Transverse colon (tissue), 4 donors: ENCODE measurements at regions not wholly inside any gene's neighbourhood (a gene's known extent, or its start where the extent isn't known, plus 50 kb on each side); places are given as distances from the start of the nearest gene placed in this dataset.

Experiments
- POLR2A ChIP-seq: fragments of 450-650 bp; IDR thresholded peaks from one replicate; pipeline ENCODE4 v1.6.1; 2016; ENCODE audit warnings: antibody characterized with exemption, mild to moderate bottlenecking, moderate library complexity
- POLR2AphosphoS5 ChIP-seq, 3 donors: sonication (generic); formaldehyde crosslinking; IDR thresholded peaks; one replicate each; pipeline ENCODE4 v1.6.1; 2016; ENCODE audit warnings: antibody characterized with exemption in 3 of 3
- TF ChIP-seq, protein P1 (sequence below), 5 experiments: fragments of 200-600 bp in 3 of 5; fragments of 450-650 bp in 2 of 5; sonication (generic) in 3 of 5; IDR thresholded peaks; 1 replicate in 2 of 5; 2 replicates in 3 of 5; pipeline ENCODE4 v1.5.1; 2016 to 2017; ENCODE audit warnings: antibody characterized with exemption in 5 of 5, inconsistent platforms in 3 of 5, mild to moderate bottlenecking in 2 of 5, moderate library complexity in 1 of 5

DNA sequence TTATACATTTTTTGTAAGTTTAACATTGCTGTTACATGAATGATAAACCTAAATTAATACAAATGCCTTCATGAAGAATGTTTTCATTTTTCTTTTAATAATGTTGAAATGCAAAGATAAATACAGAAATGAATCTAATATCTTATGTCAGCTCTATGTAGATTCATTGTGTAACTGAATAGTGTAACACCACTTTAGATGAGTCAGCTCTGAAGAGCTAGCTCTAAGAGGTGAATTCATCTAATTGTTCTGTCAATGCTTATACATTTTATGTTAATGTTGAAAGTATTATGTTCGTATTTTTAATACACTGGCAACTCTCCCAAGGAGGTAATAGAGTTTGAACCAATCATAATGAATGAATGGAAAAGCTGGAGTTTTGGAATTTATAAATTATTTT lies 146.9 kb upstream of the FMR1 start:
- TF ChIP-seq POLR2AphosphoS5 (IDR thresholded peaks at IDR 0.05): no peak
- TF ChIP-seq, protein P1, sequence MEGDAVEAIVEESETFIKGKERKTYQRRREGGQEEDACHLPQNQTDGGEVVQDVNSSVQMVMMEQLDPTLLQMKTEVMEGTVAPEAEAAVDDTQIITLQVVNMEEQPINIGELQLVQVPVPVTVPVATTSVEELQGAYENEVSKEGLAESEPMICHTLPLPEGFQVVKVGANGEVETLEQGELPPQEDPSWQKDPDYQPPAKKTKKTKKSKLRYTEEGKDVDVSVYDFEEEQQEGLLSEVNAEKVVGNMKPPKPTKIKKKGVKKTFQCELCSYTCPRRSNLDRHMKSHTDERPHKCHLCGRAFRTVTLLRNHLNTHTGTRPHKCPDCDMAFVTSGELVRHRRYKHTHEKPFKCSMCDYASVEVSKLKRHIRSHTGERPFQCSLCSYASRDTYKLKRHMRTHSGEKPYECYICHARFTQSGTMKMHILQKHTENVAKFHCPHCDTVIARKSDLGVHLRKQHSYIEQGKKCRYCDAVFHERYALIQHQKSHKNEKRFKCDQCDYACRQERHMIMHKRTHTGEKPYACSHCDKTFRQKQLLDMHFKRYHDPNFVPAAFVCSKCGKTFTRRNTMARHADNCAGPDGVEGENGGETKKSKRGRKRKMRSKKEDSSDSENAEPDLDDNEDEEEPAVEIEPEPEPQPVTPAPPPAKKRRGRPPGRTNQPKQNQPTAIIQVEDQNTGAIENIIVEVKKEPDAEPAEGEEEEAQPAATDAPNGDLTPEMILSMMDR (IDR thresholded peaks at IDR 0.05): no peak
- TF ChIP-seq POLR2A: no peak
